ENCODE measurements at regions not wholly inside any gene's neighbourhood (a gene's known extent, or its start where the extent isn't known, plus 50 kb on each side); places are given as distances from the start of the nearest gene placed in this dataset.

DNA sequence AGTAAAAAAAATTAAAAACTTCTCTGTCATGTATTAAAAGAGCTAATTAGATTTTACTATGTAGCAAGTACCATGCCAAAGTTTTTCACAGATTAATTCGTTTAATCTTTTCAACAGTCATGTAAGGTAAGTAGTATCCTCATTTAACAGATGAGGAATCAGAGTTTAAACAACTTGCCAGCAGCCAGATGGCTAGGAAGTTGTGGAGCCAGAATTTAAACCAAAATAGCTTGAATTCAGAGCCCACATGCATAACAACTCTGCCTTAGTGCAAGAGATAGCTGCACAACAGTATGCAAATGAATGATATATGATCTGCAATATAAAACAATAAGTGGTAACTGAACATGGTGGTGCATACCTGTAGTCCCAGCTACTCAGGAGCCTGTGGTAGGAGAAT lies 75.3 kb downstream of the NAP1L3 start:
- H3K4me1 ChIP-seq, result no peaks in the 10 kb centered on the region
- H3K9me3 ChIP-seq, result no peaks in the 10 kb centered on the region
- 48 to 81% (median 63%) methylated on average over 1 of the region's 1 CpG for WGBS, 5 donors
- TF ChIP-seq EP300 (IDR thresholded peaks at IDR 0.05), result no peak
- TF ChIP-seq POLR2AphosphoS5 (IDR thresholded peaks at IDR 0.05), result no peak
- TF ChIP-seq POLR2A (IDR thresholded peaks at IDR 0.05), result no peak
- TF ChIP-seq, protein P1, sequence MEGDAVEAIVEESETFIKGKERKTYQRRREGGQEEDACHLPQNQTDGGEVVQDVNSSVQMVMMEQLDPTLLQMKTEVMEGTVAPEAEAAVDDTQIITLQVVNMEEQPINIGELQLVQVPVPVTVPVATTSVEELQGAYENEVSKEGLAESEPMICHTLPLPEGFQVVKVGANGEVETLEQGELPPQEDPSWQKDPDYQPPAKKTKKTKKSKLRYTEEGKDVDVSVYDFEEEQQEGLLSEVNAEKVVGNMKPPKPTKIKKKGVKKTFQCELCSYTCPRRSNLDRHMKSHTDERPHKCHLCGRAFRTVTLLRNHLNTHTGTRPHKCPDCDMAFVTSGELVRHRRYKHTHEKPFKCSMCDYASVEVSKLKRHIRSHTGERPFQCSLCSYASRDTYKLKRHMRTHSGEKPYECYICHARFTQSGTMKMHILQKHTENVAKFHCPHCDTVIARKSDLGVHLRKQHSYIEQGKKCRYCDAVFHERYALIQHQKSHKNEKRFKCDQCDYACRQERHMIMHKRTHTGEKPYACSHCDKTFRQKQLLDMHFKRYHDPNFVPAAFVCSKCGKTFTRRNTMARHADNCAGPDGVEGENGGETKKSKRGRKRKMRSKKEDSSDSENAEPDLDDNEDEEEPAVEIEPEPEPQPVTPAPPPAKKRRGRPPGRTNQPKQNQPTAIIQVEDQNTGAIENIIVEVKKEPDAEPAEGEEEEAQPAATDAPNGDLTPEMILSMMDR (IDR thresholded peaks at IDR 0.05), result no peak
- DNase-seq, result no peak
- intact Hi-C loops (cut with DNase I; ENCODE audit: low total_unique reads), result no loop called here
- H3K27ac ChIP-seq, result no peak overlapping the region
- H3K4me3 ChIP-seq, result no peak overlapping the region
- no peaks in the 10 kb centered on the region for H3K27me3 ChIP-seq
- no peaks in the 10 kb centered on the region for H3K36me3 ChIP-seq

DNA sequence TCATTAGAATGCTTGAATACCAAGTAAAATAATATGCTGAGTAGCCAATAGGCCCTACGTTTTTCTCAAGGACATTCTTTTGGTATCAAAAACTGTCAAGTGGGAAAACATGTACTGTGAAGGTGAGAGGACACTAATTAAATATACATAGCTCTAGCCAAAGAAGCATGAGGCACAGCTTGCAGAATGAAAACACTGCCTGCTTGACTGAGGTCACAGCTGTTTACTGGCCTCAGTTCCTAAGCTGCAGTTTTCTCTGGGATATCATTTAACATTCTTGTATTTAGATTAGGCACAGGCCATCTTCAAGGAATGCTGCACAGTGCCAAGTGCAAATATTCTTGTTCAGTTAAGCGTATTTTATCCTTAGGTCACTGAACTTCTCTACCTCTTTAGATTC lies 78.6 kb downstream of the NAP1L3 start:
- no peak overlapping the region for H3K4me3 ChIP-seq
- intact Hi-C loops (cut with DNase I; ENCODE audit: low total_unique reads), result no loop called here
- no peaks in the 10 kb centered on the region for H3K27me3 ChIP-seq
- H3K9me3 ChIP-seq, result no peaks in the 10 kb centered on the region
- TF ChIP-seq POLR2AphosphoS5 (IDR thresholded peaks at IDR 0.05) (no peak), EP300 (IDR thresholded peaks at IDR 0.05) (no peak), POLR2A (IDR thresholded peaks at IDR 0.05) (no peak)
- TF ChIP-seq, protein P1 (IDR thresholded peaks at IDR 0.05), result no peak
- no peak overlapping the region for H3K27ac ChIP-seq
- peak in 1 of 2 donors; percentile 9 for DNase-seq
- 8 to 31% (median 18%) methylated on average over 2 of the region's 2 CpGs for WGBS, 5 donors
- no peaks in the 10 kb centered on the region for H3K36me3 ChIP-seq
- no peaks in the 10 kb centered on the region for H3K4me1 ChIP-seq

DNA sequence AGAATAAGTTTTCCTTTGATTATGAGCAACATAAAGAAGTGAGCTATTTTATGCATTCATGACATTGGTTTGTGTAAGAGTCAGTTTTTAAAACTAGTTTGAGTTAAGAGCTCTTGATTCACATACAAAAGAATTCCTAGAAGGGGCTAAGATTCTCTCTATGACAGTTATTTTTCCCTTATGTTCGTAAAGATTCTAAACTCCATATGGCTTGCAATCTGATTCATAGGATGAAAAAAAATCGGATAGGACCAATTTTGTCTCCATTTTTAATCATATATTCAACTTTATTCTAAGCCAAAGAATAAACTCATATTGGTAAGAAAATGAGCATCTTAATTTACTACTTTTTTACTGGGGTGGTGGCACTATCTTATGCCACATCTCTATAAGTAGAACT lies 79.4 kb downstream of the NAP1L3 start:
- no peaks in the 10 kb centered on the region for H3K9me3 ChIP-seq
- no peak for DNase-seq
- H3K36me3 ChIP-seq, result no peaks in the 10 kb centered on the region
- no peaks in the 10 kb centered on the region for H3K27me3 ChIP-seq
- no peak overlapping the region for H3K4me3 ChIP-seq
- WGBS, 5 donors, result 38 to 68% (median 60%) methylated on average over 2 of the region's 2 CpGs
- TF ChIP-seq POLR2A (IDR thresholded peaks at IDR 0.05) (no peak), POLR2AphosphoS5 (IDR thresholded peaks at IDR 0.05) (no peak), EP300 (IDR thresholded peaks at IDR 0.05) (no peak)
- TF ChIP-seq, protein P1 (IDR thresholded peaks at IDR 0.05), result no peak
- no peak overlapping the region for H3K27ac ChIP-seq
- no peaks in the 10 kb centered on the region for H3K4me1 ChIP-seq
- intact Hi-C loops (cut with DNase I; ENCODE audit: low total_unique reads), result no loop called here

DNA sequence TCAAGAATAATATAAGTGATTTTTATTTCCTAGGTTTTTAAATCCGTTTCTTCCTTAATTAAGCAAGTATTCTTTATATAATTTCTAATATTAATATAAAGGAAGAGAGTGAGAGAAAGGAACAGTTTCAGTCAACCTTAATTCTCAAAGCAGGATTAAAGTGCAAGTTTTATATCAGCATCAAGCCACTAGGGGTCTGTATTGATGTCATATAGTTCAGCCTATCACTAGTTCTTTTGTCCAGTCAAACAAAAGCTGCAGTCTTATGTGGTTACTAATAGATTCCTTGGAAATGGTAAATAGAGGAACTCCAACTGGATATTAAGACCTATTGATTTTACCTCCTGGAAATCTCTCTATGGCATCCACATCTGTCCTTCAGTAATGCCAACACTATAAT lies 82.0 kb downstream of the NAP1L3 start:
- WGBS, 5 donors, result 23 to 50% (median 31%) methylated on average over 1 of the region's 1 CpG
- no peak overlapping the region for H3K4me3 ChIP-seq
- no peaks in the 10 kb centered on the region for H3K9me3 ChIP-seq
- no peaks in the 10 kb centered on the region for H3K36me3 ChIP-seq
- H3K4me1 ChIP-seq, result no peaks in the 10 kb centered on the region
- DNase-seq, result no peak
- intact Hi-C loops (cut with DNase I; ENCODE audit: low total_unique reads), result no loop called here
- no peak overlapping the region for H3K27ac ChIP-seq
- TF ChIP-seq POLR2AphosphoS5 (IDR thresholded peaks at IDR 0.05), result no peak
- TF ChIP-seq POLR2A (IDR thresholded peaks at IDR 0.05), result no peak
- TF ChIP-seq, protein P1 (IDR thresholded peaks at IDR 0.05), result no peak
- no peak for TF ChIP-seq EP300 (IDR thresholded peaks at IDR 0.05)
- H3K27me3 ChIP-seq, result no peaks in the 10 kb centered on the region
